IMR-90 (cell line): ENCODE measurements at regions not wholly inside any gene's neighbourhood (a gene's known extent, or its start where the extent isn't known, plus 50 kb on each side); places are given as distances from the start of the nearest gene placed in this dataset.

ENCODE experiments used
- ATAC-seq: fragments of 200-7000 bp; cut with Tn5 transposase; 2 replicates; pipeline ENCODE4 v1.9.1; 2020; ENCODE audit warnings: low read depth, mild to moderate bottlenecking, moderate library complexity
- BruUV-seq: library from RNA; stranded (reverse); fragments of 400-500 nt; replicated peaks from 2 replicates; lab custom pipeline; 2021; lab: Mats Ljungman, UMichigan
- CTCF ChIA-PET: fragments of 300-600 bp; formaldehyde crosslinking; extraction: SDS; loops from one replicate; lab custom pipeline; 2021; ENCODE audit warnings: antibody characterized with exemption; lab: Yijun Ruan, JAX
- POLR2A ChIA-PET: fragments of 300-600 bp; sonication (Branson Sonifier 250); formaldehyde crosslinking; loops from one replicate; lab custom pipeline; 2022; ENCODE audit warnings: antibody characterized with exemption; ENCODE audit not compliant: unreplicated experiment; lab: Charles Lee
- DNase-seq: peaks from one replicate; pipeline ENCODE4 v3.0.0; 2013
- H2AFZ ChIP-seq: replicated peaks from 2 replicates; pipeline ENCODE3; 2013; ENCODE audit warnings: low read length, mild to moderate bottlenecking; ENCODE audit not compliant: poor library complexity
- H2AK5ac ChIP-seq: 2 replicates; pipeline ENCODE4 v1.6.1; 2013; ENCODE audit warnings: low read depth, low read length, inconsistent platforms
- H2AK9ac ChIP-seq: replicated peaks from 2 replicates; pipeline ENCODE3; 2013; ENCODE audit warnings: mild to moderate bottlenecking, low read depth, low read length, moderate library complexity; ENCODE audit not compliant: poor library complexity
- H2BK120ac ChIP-seq: 2 replicates; pipeline ENCODE4 v1.6.1; 2013; ENCODE audit warnings: low read depth, low read length, inconsistent platforms
- H2BK15ac ChIP-seq: 3 replicates; pipeline ENCODE4 v1.6.1; 2013; ENCODE audit warnings: low read depth, low read length, inconsistent platforms
- H2BK20ac ChIP-seq: 2 replicates; pipeline ENCODE4 v1.6.1; 2013; ENCODE audit warnings: low read depth, mild to moderate bottlenecking, inconsistent platforms, low read length, moderate library complexity
- H2BK5ac ChIP-seq: 2 replicates; pipeline ENCODE4 v1.6.1; 2013; ENCODE audit warnings: mild to moderate bottlenecking, low read depth, low read length, inconsistent platforms; ENCODE audit not compliant: poor library complexity, severe bottlenecking
- H3K14ac ChIP-seq: replicated peaks from 2 replicates; pipeline ENCODE4 v1.6.1; 2013; ENCODE audit warnings: low read depth, low read length, inconsistent platforms
- H3K18ac ChIP-seq: 2 replicates; pipeline ENCODE4 v1.6.1; 2013; ENCODE audit warnings: low read depth, low read length, control low read depth
- H3K23ac ChIP-seq: 2 replicates; pipeline ENCODE4 v1.6.1; 2013; ENCODE audit warnings: low read depth, low read length, inconsistent platforms
- H3K27ac ChIP-seq: 2 replicates; pipeline ENCODE4 v1.5.1; 2013; ENCODE audit warnings: mild to moderate bottlenecking, control low read depth, low read length; ENCODE audit not compliant: insufficient read depth
- H3K27me3 ChIP-seq: 2 replicates; pipeline ENCODE4 v1.6.1; 2013; ENCODE audit warnings: low read length; ENCODE audit not compliant: control insufficient read depth, insufficient read depth
- H3K36me3 ChIP-seq: 2 replicates; pipeline ENCODE4 v1.6.1; 2013; ENCODE audit warnings: low read length, mixed read lengths; ENCODE audit not compliant: control insufficient read depth, insufficient read depth
- H3K4ac ChIP-seq: 2 replicates; pipeline ENCODE4 v1.6.1; 2013; ENCODE audit warnings: low read depth, low read length, inconsistent platforms
- H3K4me1 ChIP-seq: 2 replicates; pipeline ENCODE4 v1.6.1; 2013; ENCODE audit warnings: low read length, mixed read lengths; ENCODE audit not compliant: control insufficient read depth, insufficient read depth
- H3K4me2 ChIP-seq: 2 replicates; pipeline ENCODE4 v1.6.1; 2013; ENCODE audit warnings: low read depth, mild to moderate bottlenecking, control low read depth, low read length, moderate library complexity
- H3K4me3 ChIP-seq: 2 replicates; pipeline ENCODE4 v1.5.1; 2013; ENCODE audit warnings: low read depth, mild to moderate bottlenecking, control low read depth, low read length, moderate library complexity; ENCODE audit not compliant: insufficient read depth
- H3K56ac ChIP-seq: 2 replicates; pipeline ENCODE4 v1.6.1; 2013; ENCODE audit warnings: low read length, inconsistent platforms; ENCODE audit not compliant: insufficient read depth; ENCODE audit errors: extremely low read depth
- H3K79me1 ChIP-seq, 2 experiments: 2 replicates each; pipeline ENCODE4 v1.6.1; 2013; ENCODE audit warnings: low read length in 2 of 2, inconsistent platforms in 1 of 2, low read depth in 1 of 2
- H3K9ac ChIP-seq: 2 replicates; pipeline ENCODE4 v1.6.1; 2013; ENCODE audit warnings: low read depth, low read length, control low read depth
- H3K9me1 ChIP-seq: 2 replicates; pipeline ENCODE4 v1.6.1; 2013; ENCODE audit warnings: low read length, inconsistent platforms; ENCODE audit not compliant: insufficient read depth
- H3K9me3 ChIP-seq: 2 replicates; pipeline ENCODE4 v1.6.1; 2013; ENCODE audit warnings: low read length; ENCODE audit not compliant: control insufficient read depth, insufficient read depth
- H4K20me1 ChIP-seq: 2 replicates; pipeline ENCODE4 v1.6.1; 2013; ENCODE audit warnings: low read length, inconsistent platforms; ENCODE audit not compliant: insufficient read depth
- H4K5ac ChIP-seq: 2 replicates; pipeline ENCODE4 v1.6.1; 2013; ENCODE audit warnings: mild to moderate bottlenecking, low read depth, low read length, control low read depth
- H4K8ac ChIP-seq, 2 experiments: 2 replicates each; pipeline ENCODE4 v1.6.1; 2013; ENCODE audit warnings: low read depth in 2 of 2, low read length in 2 of 2, control low read depth in 1 of 2, inconsistent platforms in 1 of 2
- H4K91ac ChIP-seq: 2 replicates; pipeline ENCODE4 v1.6.1; 2013; ENCODE audit warnings: low read depth, low read length, inconsistent platforms; ENCODE audit not compliant: insufficient read depth
- CEBPB ChIP-seq: IDR thresholded peaks from 2 replicates; pipeline ENCODE4 v1.6.1; 2012; ENCODE audit warnings: low read depth, low read length, improper control_type of control experiment
- MXI1 ChIP-seq: IDR thresholded peaks from 2 replicates; pipeline ENCODE4 v1.6.1; 2012; ENCODE audit warnings: low read depth, mild to moderate bottlenecking, low read length, moderate library complexity, borderline replicate concordance
- POLR2A ChIP-seq: IDR thresholded peaks from 2 replicates; pipeline ENCODE4 v1.6.1; 2012; ENCODE audit warnings: mild to moderate bottlenecking, low read depth, low read length
- RAD21 ChIP-seq: IDR thresholded peaks from 2 replicates; pipeline ENCODE4 v1.6.1; 2012; ENCODE audit warnings: low read length, improper control_type of control experiment
- RCOR1 ChIP-seq: IDR thresholded peaks from 2 replicates; pipeline ENCODE4 v1.6.1; 2012; ENCODE audit warnings: mild to moderate bottlenecking, low read length, improper control_type of control experiment; ENCODE audit not compliant: insufficient replicate concordance
- RFX5 ChIP-seq: IDR thresholded peaks from 2 replicates; pipeline ENCODE4 v1.8.0; 2012; ENCODE audit warnings: low read depth, mild to moderate bottlenecking, low read length, moderate library complexity
- WGBS, 2 experiments: methylation state at CpG; one replicate each; pipeline versions ENCODE4 v1.1.5 to v1.1.7; 2013; ENCODE audit warnings: missing lambda C conversion rate in 2 of 2; ENCODE audit not compliant: insufficient read length in 1 of 2; ENCODE audit errors: extremely low coverage in 2 of 2; 5-methylcytosine and 5-hydroxymethylcytosine counted together
- dilution Hi-C: fragments of 300-500 bp; cut with HindIII; formaldehyde crosslinking; loops from one replicate; pipeline ENCODE4 v1.14.3; 2018; ENCODE audit warnings: low sequenced_read_pairs; ENCODE audit not compliant: unreplicated experiment
- in situ Hi-C: fragments of 300-500 bp; cut with MboI; formaldehyde crosslinking; loops from 3 replicates; pipeline ENCODE4 v1.14.3; 2019; ENCODE audit warnings: low sequenced_read_pairs, inconsistent platforms, mixed read lengths
- intact Hi-C: fragments of 100-400 bp; cut with micrococcal nuclease; formaldehyde crosslinking; loops from 2 replicates; pipeline ENCODE4 v1.10.0; 2022
- TF ChIP-seq, protein P1 (sequence below): conservative IDR thresholded peaks from 2 replicates; pipeline ENCODE4 v1.5.1; 2012; ENCODE audit warnings: mild to moderate bottlenecking, low read depth, low read length, improper control_type of control experiment
- TF ChIP-seq, protein P2 (sequence below): fragments of 150-350 bp; IDR thresholded peaks from 2 replicates; pipeline ENCODE4 v1.6.1; 2016; ENCODE audit warnings: low read depth, mild to moderate bottlenecking, low read length, moderate library complexity, borderline replicate concordance

DNA sequence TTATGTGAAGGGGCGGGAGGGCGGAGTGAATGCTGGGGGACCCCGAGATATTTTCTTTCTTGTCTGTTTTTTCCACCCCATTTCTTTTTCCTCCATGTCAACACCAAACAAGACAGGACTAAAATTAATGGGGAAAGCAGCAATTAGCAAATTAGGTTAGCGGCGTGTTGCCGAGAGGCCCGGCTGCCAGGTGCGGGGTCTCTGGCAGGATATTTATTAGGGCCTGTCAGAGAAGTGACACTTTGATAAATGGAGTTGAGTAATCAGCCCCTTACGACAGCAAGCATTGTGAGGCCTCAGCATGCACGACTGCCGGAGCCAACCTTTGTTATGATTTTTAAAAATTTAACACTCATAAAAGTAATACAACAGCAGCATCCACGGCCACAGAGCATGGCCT lies 193.8 kb downstream of the DHX35 start:
- H2AK9ac ChIP-seq: no peak overlapping the region
- no peaks in the 10 kb centered on the region for H3K36me3 ChIP-seq
- H2AFZ ChIP-seq: no peak overlapping the region
- no peaks in the 10 kb centered on the region for H3K9me1 ChIP-seq
- H3K9ac ChIP-seq: no peak overlapping the region
- no peak overlapping the region for H4K91ac ChIP-seq
- H3K4me1 ChIP-seq: no peaks in the 10 kb centered on the region
- no peak overlapping the region for H2BK15ac ChIP-seq
- no peak overlapping the region for H3K18ac ChIP-seq
- H3K9me3 ChIP-seq: no peaks in the 10 kb centered on the region
- H2BK20ac ChIP-seq: no peak overlapping the region
- H3K56ac ChIP-seq: no peak overlapping the region
- H3K27ac ChIP-seq: no peak overlapping the region
- no peak overlapping the region for H2BK120ac ChIP-seq
- ATAC-seq (no peak), DNase-seq (no peak)
- H2AK5ac ChIP-seq: no peak overlapping the region
- H2BK5ac ChIP-seq: no peak overlapping the region
- H4K5ac ChIP-seq: no peak overlapping the region
- no peak overlapping the region for H3K14ac ChIP-seq
- no TSS peak for BruUV-seq
- H3K4me2 ChIP-seq: no peak overlapping the region
- H4K8ac ChIP-seq: no peak overlapping the region
- ChIA-PET CTCF (no interaction called here), POLR2A (no interaction called here)
- TF ChIP-seq RAD21 (no peak), RFX5 (no peak), POLR2A (no peak), CEBPB (no peak), MXI1 (no peak), RCOR1 (no peak)
- TF ChIP-seq, protein P1, sequence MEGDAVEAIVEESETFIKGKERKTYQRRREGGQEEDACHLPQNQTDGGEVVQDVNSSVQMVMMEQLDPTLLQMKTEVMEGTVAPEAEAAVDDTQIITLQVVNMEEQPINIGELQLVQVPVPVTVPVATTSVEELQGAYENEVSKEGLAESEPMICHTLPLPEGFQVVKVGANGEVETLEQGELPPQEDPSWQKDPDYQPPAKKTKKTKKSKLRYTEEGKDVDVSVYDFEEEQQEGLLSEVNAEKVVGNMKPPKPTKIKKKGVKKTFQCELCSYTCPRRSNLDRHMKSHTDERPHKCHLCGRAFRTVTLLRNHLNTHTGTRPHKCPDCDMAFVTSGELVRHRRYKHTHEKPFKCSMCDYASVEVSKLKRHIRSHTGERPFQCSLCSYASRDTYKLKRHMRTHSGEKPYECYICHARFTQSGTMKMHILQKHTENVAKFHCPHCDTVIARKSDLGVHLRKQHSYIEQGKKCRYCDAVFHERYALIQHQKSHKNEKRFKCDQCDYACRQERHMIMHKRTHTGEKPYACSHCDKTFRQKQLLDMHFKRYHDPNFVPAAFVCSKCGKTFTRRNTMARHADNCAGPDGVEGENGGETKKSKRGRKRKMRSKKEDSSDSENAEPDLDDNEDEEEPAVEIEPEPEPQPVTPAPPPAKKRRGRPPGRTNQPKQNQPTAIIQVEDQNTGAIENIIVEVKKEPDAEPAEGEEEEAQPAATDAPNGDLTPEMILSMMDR: no peak
- TF ChIP-seq, protein P2, sequence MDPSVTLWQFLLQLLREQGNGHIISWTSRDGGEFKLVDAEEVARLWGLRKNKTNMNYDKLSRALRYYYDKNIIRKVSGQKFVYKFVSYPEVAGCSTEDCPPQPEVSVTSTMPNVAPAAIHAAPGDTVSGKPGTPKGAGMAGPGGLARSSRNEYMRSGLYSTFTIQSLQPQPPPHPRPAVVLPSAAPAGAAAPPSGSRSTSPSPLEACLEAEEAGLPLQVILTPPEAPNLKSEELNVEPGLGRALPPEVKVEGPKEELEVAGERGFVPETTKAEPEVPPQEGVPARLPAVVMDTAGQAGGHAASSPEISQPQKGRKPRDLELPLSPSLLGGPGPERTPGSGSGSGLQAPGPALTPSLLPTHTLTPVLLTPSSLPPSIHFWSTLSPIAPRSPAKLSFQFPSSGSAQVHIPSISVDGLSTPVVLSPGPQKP: no peak
- no peaks in the 10 kb centered on the region for H3K79me1 ChIP-seq
- in situ Hi-C loops (no loop called here), intact Hi-C loops (no loop called here), dilution Hi-C loops (no loop called here)
- WGBS, 2 experiments: 7% methylated on average over 5 of the region's 12 CpGs; no CpG with 5 or more reads in 1 of the 2 experiments
- H3K4me3 ChIP-seq: no peak overlapping the region
- no peak overlapping the region for H3K4ac ChIP-seq
- H3K27me3 ChIP-seq: no peaks in the 10 kb centered on the region
- H4K20me1 ChIP-seq: no peaks in the 10 kb centered on the region
- H3K23ac ChIP-seq: no peak overlapping the region
